Endothelial cell of umbilical vein (primary cell): ENCODE measurements at regions not wholly inside any gene's neighbourhood (a gene's known extent, or its start where the extent isn't known, plus 50 kb on each side); places are given as distances from the start of the nearest gene placed in this dataset.
A peak's percentile ranks its signal among the peaks of the same experiment; 100 is the strongest.

Experiments
- BruUV-seq: library from RNA; stranded (reverse); fragments of 400-500 nt; replicated peaks from 2 replicates; lab custom pipeline; 2021; lab: Mats Ljungman, UMichigan
- CTCF ChIA-PET: fragments of 300-600, 350-600 bp; sonication (Branson Sonifier 250); formaldehyde crosslinking; loops from one replicate; lab custom pipeline; 2021; ENCODE audit warnings: antibody characterized with exemption, inconsistent platforms; lab: Charles Lee
- POLR2A ChIA-PET: fragments of 300-600, 350-600 bp; sonication (Branson Sonifier 250); formaldehyde crosslinking; loops from one replicate; lab custom pipeline; 2021; ENCODE audit warnings: antibody characterized with exemption, inconsistent platforms; lab: Charles Lee
- DNase-seq: peaks from one replicate; pipeline ENCODE4 v3.0.0-alpha.2; 2011; ENCODE audit warnings: low read depth, low spot score
- FAIRE-seq: peaks from 2 replicates; lab custom pipeline; 2011; peaks lifted over from hg19 to GRCh38; lab: Jason Lieb, UNC
- H2AFZ ChIP-seq: 2 replicates; pipeline ENCODE4 v1.6.0; 2012; ENCODE audit warnings: low read depth, low read length, control low read depth, inconsistent platforms
- H3K27ac ChIP-seq: 2 replicates; pipeline ENCODE4 v1.5.1; 2011; ENCODE audit warnings: low read depth, mild to moderate bottlenecking, control low read depth, low read length, moderate library complexity; ENCODE audit not compliant: insufficient read depth
- H3K27me3 ChIP-seq, 2 experiments: 2 replicates each; pipeline versions ENCODE4 v1.6.0 to v1.6.1; 2011; ENCODE audit warnings: low read length in 2 of 2, mixed read lengths in 1 of 2; ENCODE audit not compliant: control insufficient read depth in 2 of 2, insufficient read depth in 2 of 2
- H3K36me3 ChIP-seq, 2 experiments: 2 replicates in 1 of 2; 3 replicates in 1 of 2; pipeline ENCODE4 v1.5.1; 2011; ENCODE audit warnings: low read length in 2 of 2, mild to moderate bottlenecking in 1 of 2, moderate library complexity in 1 of 2; ENCODE audit not compliant: control insufficient read depth in 2 of 2, insufficient read depth in 2 of 2; ENCODE audit errors: extremely low read depth in 1 of 2
- H3K4me1 ChIP-seq: 3 replicates; pipeline ENCODE4 v1.5.1; 2011; ENCODE audit warnings: mild to moderate bottlenecking, low read length; ENCODE audit not compliant: control insufficient read depth, insufficient read depth; ENCODE audit errors: extremely low read depth
- H3K4me2 ChIP-seq: 2 replicates; pipeline ENCODE4 v1.6.1; 2011; ENCODE audit warnings: low read length, control low read depth, mixed read lengths; ENCODE audit not compliant: insufficient read depth
- H3K4me3 ChIP-seq, 3 experiments: fragments of 200-600 bp in 1 of 3; sonication (generic), shearing (Covaris generic) in 1 of 3; replicated peaks in 1 of 3; 2 replicates each; pipeline ENCODE4 v1.5.1; 2011 to 2016; ENCODE audit warnings: control low read depth in 3 of 3, low read length in 3 of 3, mild to moderate bottlenecking in 2 of 3, inconsistent platforms in 1 of 3, low read depth in 1 of 3, moderate library complexity in 1 of 3; ENCODE audit not compliant: insufficient read depth in 1 of 3
- H3K79me2 ChIP-seq: 2 replicates; pipeline ENCODE4 v1.6.0; 2012; ENCODE audit warnings: low read length, inconsistent platforms; ENCODE audit not compliant: control insufficient read depth, insufficient read depth
- H3K9ac ChIP-seq: replicated peaks from 2 replicates; pipeline ENCODE3; 2011; ENCODE audit warnings: low read length, control low read depth; ENCODE audit not compliant: insufficient read depth; ENCODE audit errors: extremely low read depth
- H3K9me1 ChIP-seq: replicated peaks from 3 replicates; pipeline ENCODE4 v1.6.0; 2011; ENCODE audit warnings: mild to moderate bottlenecking, low read length; ENCODE audit not compliant: control insufficient read depth, insufficient read depth; ENCODE audit errors: extremely low read depth
- H3K9me3 ChIP-seq: replicated peaks from 2 replicates; pipeline ENCODE4 v1.5.1; 2012; ENCODE audit warnings: low read length, inconsistent platforms; ENCODE audit not compliant: control insufficient read depth, insufficient read depth
- H4K20me1 ChIP-seq: replicated peaks from 2 replicates; pipeline ENCODE3; 2011; ENCODE audit warnings: mild to moderate bottlenecking, low read length; ENCODE audit not compliant: control insufficient read depth, insufficient read depth; ENCODE audit errors: extremely low read depth
- EZH2 ChIP-seq: IDR thresholded peaks from 2 replicates; pipeline ENCODE4 v1.6.1; 2012; ENCODE audit warnings: borderline replicate concordance, low read depth, mild to moderate bottlenecking, moderate library complexity, low read length, inconsistent platforms; ENCODE audit not compliant: severe bottlenecking
- FOS ChIP-seq: IDR thresholded peaks from 2 replicates; pipeline ENCODE4 v1.6.1; 2011; ENCODE audit warnings: mild to moderate bottlenecking, low read length, moderate library complexity, borderline replicate concordance; ENCODE audit not compliant: insufficient read depth
- GATA2 ChIP-seq: IDR thresholded peaks from 2 replicates; pipeline ENCODE4 v1.7.0; 2011; ENCODE audit warnings: low read depth, mild to moderate bottlenecking, moderate library complexity, mixed read lengths, low read length; ENCODE audit not compliant: insufficient read length, insufficient read depth
- JUN ChIP-seq: IDR thresholded peaks from 2 replicates; pipeline ENCODE4 v1.6.1; 2011; ENCODE audit warnings: borderline replicate concordance, low read depth; ENCODE audit not compliant: insufficient read length, insufficient read depth
- MYC ChIP-seq: IDR thresholded peaks from one replicate; pipeline ENCODE4 v1.6.1; 2011; ENCODE audit warnings: mild to moderate bottlenecking, low read depth, low read length
- POLR2A ChIP-seq: IDR thresholded peaks from 2 replicates; pipeline ENCODE4 v1.6.1; 2012; ENCODE audit warnings: low read depth, mild to moderate bottlenecking, control low read depth, low read length
- POLR2AphosphoS5 ChIP-seq: IDR thresholded peaks from 2 replicates; pipeline ENCODE4 v1.6.1; 2012; ENCODE audit warnings: low read depth, mild to moderate bottlenecking, control low read depth, low read length, moderate library complexity; ENCODE audit not compliant: insufficient read depth
- dilution Hi-C: fragments of 300-500 bp; cut with MboI; formaldehyde crosslinking; loops from one replicate; pipeline ENCODE4 v1.15.0; 2019; ENCODE audit warnings: low sequenced_read_pairs; ENCODE audit not compliant: extremely low pct_ligation_motif_present
- intact Hi-C: fragments of 100-400 bp; cut with micrococcal nuclease; formaldehyde crosslinking; loops from one replicate; pipeline ENCODE4 v1.10.0; 2022
- TF ChIP-seq, protein P1 (sequence below): IDR thresholded peaks from 2 replicates; pipeline ENCODE4 v1.6.1; 2011; ENCODE audit not compliant: insufficient read depth, insufficient read length
- TF ChIP-seq, protein P2 (sequence below), 2 donors: IDR thresholded peaks; 1 replicate in 1 of 2; 2 replicates in 1 of 2; pipeline ENCODE4 v1.5.1; 2011; ENCODE audit warnings: low read length in 2 of 2, mild to moderate bottlenecking in 2 of 2, moderate library complexity in 2 of 2, control low read depth in 1 of 2, inconsistent platforms in 1 of 2, low read depth in 1 of 2; ENCODE audit not compliant: insufficient read depth in 1 of 2; ENCODE audit errors: extremely low read depth in 1 of 2

DNA sequence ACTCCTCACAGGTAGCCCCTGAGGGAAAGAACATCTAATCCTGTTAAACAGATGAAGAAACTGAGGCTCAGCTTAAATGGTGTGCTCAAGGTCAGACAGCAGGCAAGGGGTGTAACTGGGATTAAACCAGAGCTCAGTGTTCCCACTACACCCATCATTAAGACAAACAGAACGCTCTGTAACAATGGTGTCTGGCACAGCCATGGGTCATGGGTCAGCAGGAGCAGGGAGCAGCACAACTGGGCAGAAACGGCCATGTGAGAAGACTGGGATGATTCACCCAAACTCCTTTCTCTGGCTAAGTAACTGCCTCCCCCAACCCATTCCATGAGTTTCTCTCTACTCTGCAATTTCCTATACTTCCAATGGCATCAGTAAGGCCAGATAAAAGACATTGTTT is 85.5 kb upstream of the PDE1C start:
- Histone ChIP-seq H3K9me1 (no peaks in the 10 kb centered on the region), H3K79me2 (no peaks in the 10 kb centered on the region), H3K36me3 (no peaks in the 10 kb centered on the region), H3K9me3 (no peaks in the 10 kb centered on the region), H3K9ac (no peak overlapping the region), H3K4me1 (peaks cover 39% of the 10 kb centered on the region), H2AFZ (peak overlapping the region; percentile 52), H3K27me3 (no peaks in the 10 kb centered on the region), H3K4me3 (no peak overlapping the region), H3K4me2 (no peak overlapping the region), H4K20me1 (no peaks in the 10 kb centered on the region), H3K27ac (no peak overlapping the region)
- TF ChIP-seq JUN (no peak), MYC (no peak), FOS (peak; percentile 46)
- TF ChIP-seq, protein P1, sequence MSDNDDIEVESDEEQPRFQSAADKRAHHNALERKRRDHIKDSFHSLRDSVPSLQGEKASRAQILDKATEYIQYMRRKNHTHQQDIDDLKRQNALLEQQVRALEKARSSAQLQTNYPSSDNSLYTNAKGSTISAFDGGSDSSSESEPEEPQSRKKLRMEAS = no peak
- TF ChIP-seq, protein P2, sequence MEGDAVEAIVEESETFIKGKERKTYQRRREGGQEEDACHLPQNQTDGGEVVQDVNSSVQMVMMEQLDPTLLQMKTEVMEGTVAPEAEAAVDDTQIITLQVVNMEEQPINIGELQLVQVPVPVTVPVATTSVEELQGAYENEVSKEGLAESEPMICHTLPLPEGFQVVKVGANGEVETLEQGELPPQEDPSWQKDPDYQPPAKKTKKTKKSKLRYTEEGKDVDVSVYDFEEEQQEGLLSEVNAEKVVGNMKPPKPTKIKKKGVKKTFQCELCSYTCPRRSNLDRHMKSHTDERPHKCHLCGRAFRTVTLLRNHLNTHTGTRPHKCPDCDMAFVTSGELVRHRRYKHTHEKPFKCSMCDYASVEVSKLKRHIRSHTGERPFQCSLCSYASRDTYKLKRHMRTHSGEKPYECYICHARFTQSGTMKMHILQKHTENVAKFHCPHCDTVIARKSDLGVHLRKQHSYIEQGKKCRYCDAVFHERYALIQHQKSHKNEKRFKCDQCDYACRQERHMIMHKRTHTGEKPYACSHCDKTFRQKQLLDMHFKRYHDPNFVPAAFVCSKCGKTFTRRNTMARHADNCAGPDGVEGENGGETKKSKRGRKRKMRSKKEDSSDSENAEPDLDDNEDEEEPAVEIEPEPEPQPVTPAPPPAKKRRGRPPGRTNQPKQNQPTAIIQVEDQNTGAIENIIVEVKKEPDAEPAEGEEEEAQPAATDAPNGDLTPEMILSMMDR (IDR thresholded peaks at IDR 0.05; ENCODE audit: extremely low read depth in 1 of 2, insufficient read depth in 1 of 2, low read depth in 1 of 2, low read length in 2 of 2) = no peak
- POLR2A ChIA-PET = no interaction called here
- FAIRE-seq (no peak), DNase-seq (peak; percentile 3)
- dilution Hi-C loops = no loop called here
- intact Hi-C loops = loop anchor here (1.0 kb wide), 1 partner anchor 8 kb away; no protein-coding TSS in a partner anchor
- CTCF ChIA-PET = interaction anchor here (1.2 to 2.1 kb wide), 3 partner anchors 9 to 373 kb away, joined by 3 to 17 read pairs (median 3); no protein-coding TSS in a partner anchor
- BruUV-seq = no TSS peak

DNA sequence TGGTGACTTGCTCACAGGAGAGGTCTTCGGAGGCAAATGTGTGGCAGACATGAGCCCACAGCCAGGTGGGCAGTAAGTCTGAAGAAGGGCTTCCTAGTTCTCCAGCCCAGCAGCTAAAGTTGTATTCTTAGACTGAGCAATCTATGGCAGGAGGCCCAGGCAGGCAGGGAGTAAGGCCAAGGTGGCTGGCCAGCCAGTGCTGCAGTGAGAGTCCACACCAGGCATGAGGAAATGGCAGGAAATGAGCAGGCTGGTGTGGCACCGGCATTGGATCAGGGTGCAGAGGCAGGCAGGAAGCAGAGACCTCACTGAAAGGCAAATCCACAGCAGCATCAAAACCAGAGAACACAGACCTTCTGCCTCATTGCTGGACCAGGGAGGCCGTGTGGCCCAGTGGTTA is 84.6 kb upstream of the PDE1C start:
- no peaks in the 10 kb centered on the region for H3K9me1 ChIP-seq
- DNase-seq (peak; percentile 62), FAIRE-seq (peak; percentile 77)
- peak overlapping the region; percentile 29 for H2AFZ ChIP-seq
- no peak overlapping the region for H3K27ac ChIP-seq
- ChIA-PET CTCF (interaction anchor here (1.1 to 2.1 kb wide), 5 partner anchors 10 to 372 kb away, joined by 3 to 17 read pairs (median 3); no protein-coding TSS in a partner anchor), POLR2A (no interaction called here)
- H3K9ac ChIP-seq = no peak overlapping the region
- BruUV-seq = no TSS peak
- intact Hi-C loops (loop anchor here (1.0 kb wide), 1 partner anchor 9 kb away; no protein-coding TSS in a partner anchor), dilution Hi-C loops (no loop called here)
- TF ChIP-seq POLR2A = no peak
- TF ChIP-seq GATA2 = no peak
- TF ChIP-seq FOS = no peak
- TF ChIP-seq, protein P1 = no peak
- no peak for TF ChIP-seq JUN
- TF ChIP-seq, protein P2 (IDR thresholded peaks at IDR 0.05; ENCODE audit: extremely low read depth in 1 of 2, insufficient read depth in 1 of 2, low read depth in 1 of 2, low read length in 2 of 2) = no peak
- no peak for TF ChIP-seq POLR2AphosphoS5
- no peak for TF ChIP-seq MYC
- TF ChIP-seq EZH2 = no peak
- no peaks in the 10 kb centered on the region for H3K9me3 ChIP-seq
- H3K36me3 ChIP-seq = no peaks in the 10 kb centered on the region
- no peaks in the 10 kb centered on the region for H3K27me3 ChIP-seq
- no peaks in the 10 kb centered on the region for H4K20me1 ChIP-seq
- H3K4me1 ChIP-seq = peaks cover 39% of the 10 kb centered on the region
- H3K79me2 ChIP-seq = no peaks in the 10 kb centered on the region
- H3K4me3 ChIP-seq = no peak overlapping the region
- no peak overlapping the region for H3K4me2 ChIP-seq
